HCT116 (cell line): ENCODE measurements at regions not wholly inside any gene's neighbourhood (a gene's known extent, or its start where the extent isn't known, plus 50 kb on each side); places are given as distances from the start of the nearest gene placed in this dataset.

Experiments used
- ATAC-seq: fragments of 200-7000 bp; cut with Tn5 transposase; 2 replicates; pipeline ENCODE4 v1.9.1; 2020; ENCODE audit warnings: mild to moderate bottlenecking, moderate library complexity
- BruUV-seq: library from RNA; stranded (reverse); fragments of 400-500 nt; replicated peaks from 2 replicates; lab custom pipeline; 2021; lab: Mats Ljungman, UMichigan
- CTCF ChIA-PET: fragments of 300-600 bp; sonication (Branson Sonifier 250); formaldehyde crosslinking; loops from one replicate; lab custom pipeline; 2021; ENCODE audit warnings: antibody characterized with exemption; lab: Charles Lee
- POLR2A ChIA-PET: fragments of 300-600, 350-600 bp; sonication (Branson Sonifier 250); formaldehyde crosslinking; loops from one replicate; lab custom pipeline; 2021; ENCODE audit warnings: antibody characterized with exemption; lab: Charles Lee
- RAD21 ChIA-PET, 2 experiments: fragments of 300-600 bp; sonication (Branson Sonifier 250); formaldehyde crosslinking; loops; one replicate each; lab custom pipeline; 2023; ENCODE audit warnings: low total read pairs in 2 of 2; ENCODE audit not compliant: uncharacterized antibody in 2 of 2, unreplicated experiment in 2 of 2, low non-redundant PET in 1 of 2; lab: Charles Lee
- DNase-seq: peaks from one replicate; pipeline ENCODE4 v3.0.0-alpha.2; 2010; ENCODE audit warnings: low read depth, low spot score
- H2AFZ ChIP-seq: fragments of 200-600 bp; shearing (Covaris generic), sonication (generic); 2 replicates; pipeline ENCODE4 v1.6.1; 2017; ENCODE audit warnings: low read depth, mixed run types, mixed read lengths, antibody characterized with exemption, low read length; ENCODE audit not compliant: poor library complexity, severe bottlenecking
- H3K27ac ChIP-seq: 2 replicates; pipeline ENCODE4 v1.5.1; 2012; ENCODE audit warnings: low read depth, low read length
- H3K27me3 ChIP-seq: fragments of 200-600 bp; sonication (generic); 2 replicates; pipeline ENCODE4 v1.6.1; 2016; ENCODE audit warnings: mixed run types, low read length, mixed read lengths; ENCODE audit not compliant: insufficient read depth
- H3K36me3 ChIP-seq, 2 experiments: fragments of 200-500 bp in 1 of 2; fragments of 200-600 bp in 1 of 2; sonication (Bioruptor generic) in 1 of 2; sonication (generic) in 1 of 2; 2 replicates each; pipeline versions ENCODE4 v1.5.1 to v1.6.1; 2014 to 2016; ENCODE audit warnings: low read length in 2 of 2, inconsistent platforms in 1 of 2, mixed read lengths in 1 of 2, mixed run types in 1 of 2; ENCODE audit not compliant: insufficient read depth in 2 of 2, control insufficient read depth in 1 of 2
- H3K4me1 ChIP-seq, 2 experiments: fragments of 200-600 bp in 1 of 2; sonication (generic) in 1 of 2; 2 replicates each; pipeline versions ENCODE4 v1.5.1 to v1.6.1; 2012 to 2017; ENCODE audit warnings: low read length in 2 of 2, inconsistent platforms in 1 of 2, mild to moderate bottlenecking in 1 of 2, mixed read lengths in 1 of 2, mixed run types in 1 of 2, moderate library complexity in 1 of 2; ENCODE audit not compliant: insufficient read depth in 2 of 2, control insufficient read depth in 1 of 2
- H3K4me2 ChIP-seq: fragments of 200-600 bp; sonication (generic); 2 replicates; pipeline ENCODE4 v1.6.1; 2017; ENCODE audit warnings: mixed run types, low read length, mixed read lengths
- H3K4me3 ChIP-seq, 2 experiments: fragments of 200-600 bp in 1 of 2; sonication (generic) in 1 of 2; replicated peaks in 1 of 2; 2 replicates each; pipeline ENCODE4 v1.5.1; 2011 to 2016; ENCODE audit warnings: low read length in 2 of 2, control low read depth in 1 of 2, low read depth in 1 of 2, mild to moderate bottlenecking in 1 of 2, mixed read lengths in 1 of 2, mixed run types in 1 of 2
- H3K79me2 ChIP-seq: fragments of 200-600 bp; sonication (generic); 2 replicates; pipeline ENCODE4 v1.6.1; 2017; ENCODE audit warnings: mild to moderate bottlenecking, mixed run types, low read length, moderate library complexity, mixed read lengths; ENCODE audit not compliant: insufficient read depth
- H3K9ac ChIP-seq: fragments of 200-600 bp; sonication (generic); 2 replicates; pipeline ENCODE4 v1.6.1; 2016; ENCODE audit warnings: low read length, mixed read lengths
- H3K9me2 ChIP-seq: fragments of 200-600 bp; sonication (generic), shearing (Covaris generic); 2 replicates; pipeline ENCODE4 v1.6.1; 2017; ENCODE audit warnings: mixed run types, mild to moderate bottlenecking, moderate library complexity; ENCODE audit not compliant: insufficient read depth
- H3K9me3 ChIP-seq, 2 experiments: fragments of 200-500 bp in 1 of 2; fragments of 200-600 bp in 1 of 2; sonication (Bioruptor generic) in 1 of 2; sonication (generic) in 1 of 2; 2 replicates each; pipeline ENCODE4 v1.6.1; 2014 to 2017; ENCODE audit warnings: low read length in 2 of 2, mixed read lengths in 2 of 2, inconsistent platforms in 1 of 2, low read depth in 1 of 2, mild to moderate bottlenecking in 1 of 2, mixed run types in 1 of 2, moderate library complexity in 1 of 2; ENCODE audit not compliant: control insufficient read depth in 1 of 2, insufficient read depth in 1 of 2
- H4K20me1 ChIP-seq: fragments of 200-600 bp; sonication (generic), shearing (Covaris generic); 2 replicates; pipeline ENCODE4 v1.6.1; 2017; ENCODE audit warnings: mixed run types, mild to moderate bottlenecking, moderate library complexity; ENCODE audit not compliant: insufficient read depth
- CEBPB ChIP-seq: IDR thresholded peaks from 2 replicates; pipeline ENCODE4 v1.6.1; 2012; ENCODE audit warnings: low read depth
- CTCF ChIP-seq, 3 experiments: fragments of 200-600 bp in 1 of 3; sonication (generic) in 1 of 3; IDR thresholded peaks in 2 of 3; conservative IDR thresholded peaks in 1 of 3; 2 replicates each; pipeline ENCODE4 v1.5.1; 2012 to 2017; ENCODE audit warnings: low read depth in 2 of 3, low read length in 2 of 3, antibody characterized with exemption in 1 of 3, borderline replicate concordance in 1 of 3, control low read depth in 1 of 3, mild to moderate bottlenecking in 1 of 3, mixed read lengths in 1 of 3, mixed run types in 1 of 3, moderate library complexity in 1 of 3; ENCODE audit not compliant: insufficient read depth in 1 of 3
- EGR1 ChIP-seq: IDR thresholded peaks from 2 replicates; pipeline ENCODE4 v1.6.1; 2012; ENCODE audit warnings: low read depth
- ELF1 ChIP-seq: IDR thresholded peaks from 2 replicates; pipeline ENCODE4 v1.6.1; 2012; ENCODE audit warnings: low read depth, borderline replicate concordance
- EZH2phosphoT487 ChIP-seq: fragments of 200-600 bp; IDR thresholded peaks from 2 replicates; pipeline ENCODE4 v1.6.1; 2018; ENCODE audit warnings: antibody characterized with exemption, borderline replicate concordance
- FOSL1 ChIP-seq: IDR thresholded peaks from 2 replicates; pipeline ENCODE4 v1.6.1; 2012; ENCODE audit warnings: low read depth
- JUND ChIP-seq: IDR thresholded peaks from 2 replicates; pipeline ENCODE4 v1.6.1; 2012
- RAD21 ChIP-seq: IDR thresholded peaks from 2 replicates; pipeline ENCODE4 v1.6.1; 2012; ENCODE audit warnings: low read depth, mild to moderate bottlenecking
- REST ChIP-seq: IDR thresholded peaks from 2 replicates; pipeline ENCODE4 v1.6.1; 2012; ENCODE audit warnings: low read depth
- SIN3A ChIP-seq: IDR thresholded peaks from 2 replicates; pipeline ENCODE4 v1.6.1; 2012; ENCODE audit warnings: low read depth
- TCF7L2 ChIP-seq: IDR thresholded peaks from 2 replicates; pipeline ENCODE4 v1.7.0; 2011; ENCODE audit warnings: borderline replicate concordance, inconsistent platforms; ENCODE audit not compliant: insufficient read depth, insufficient read length; ENCODE audit errors: extremely low read depth
- ZNF274 ChIP-seq: fragments of 200-500 bp; sonication (Bioruptor generic); IDR thresholded peaks from 2 replicates; pipeline ENCODE4 v1.6.1; 2014; ENCODE audit warnings: mild to moderate bottlenecking, low read depth, low read length, inconsistent platforms
- intact Hi-C: fragments of 100-400 bp; cut with micrococcal nuclease; formaldehyde crosslinking; loops from 2 replicates; pipeline ENCODE4 v1.10.0; 2022
- TF ChIP-seq, protein P1 (sequence below): IDR thresholded peaks from 2 replicates; pipeline ENCODE4 v1.6.1; 2012
- TF ChIP-seq, protein P2 (sequence below): IDR thresholded peaks from 2 replicates; pipeline ENCODE4 v1.6.1; 2012

DNA sequence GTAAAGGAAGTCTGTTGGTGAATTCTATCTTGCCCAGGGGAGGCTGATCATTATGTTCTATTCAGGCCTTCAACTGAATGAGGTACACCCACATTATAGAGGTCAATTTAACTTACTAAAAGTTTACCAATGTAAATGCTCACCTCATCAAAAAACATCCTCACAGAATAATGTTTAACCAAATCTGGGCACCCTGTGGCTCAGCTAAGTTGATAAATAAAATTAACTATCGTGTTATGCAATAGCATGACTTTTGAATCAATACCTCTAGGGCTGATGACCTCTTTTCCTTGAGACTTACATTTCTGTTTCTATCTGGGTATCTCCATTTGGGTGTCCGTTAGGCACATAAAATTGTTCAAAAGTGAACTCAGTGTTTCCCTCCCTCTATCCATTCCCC, 203.1 kb downstream of the TEX13C start:
- TF ChIP-seq, protein P1, sequence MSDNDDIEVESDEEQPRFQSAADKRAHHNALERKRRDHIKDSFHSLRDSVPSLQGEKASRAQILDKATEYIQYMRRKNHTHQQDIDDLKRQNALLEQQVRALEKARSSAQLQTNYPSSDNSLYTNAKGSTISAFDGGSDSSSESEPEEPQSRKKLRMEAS: no peak
- TF ChIP-seq CEBPB: no peak
- TF ChIP-seq EGR1: no peak
- TF ChIP-seq, protein P2, sequence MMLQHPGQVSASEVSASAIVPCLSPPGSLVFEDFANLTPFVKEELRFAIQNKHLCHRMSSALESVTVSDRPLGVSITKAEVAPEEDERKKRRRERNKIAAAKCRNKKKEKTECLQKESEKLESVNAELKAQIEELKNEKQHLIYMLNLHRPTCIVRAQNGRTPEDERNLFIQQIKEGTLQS: no peak
- TF ChIP-seq CTCF (IDR thresholded peaks at IDR 0.05 in 2 of 3, conservative IDR thresholded peaks at IDR 0.05 in 1 of 3; ENCODE audit: borderline replicate concordance in 1 of 3, insufficient read depth in 1 of 3, low read depth in 2 of 3, low read length in 2 of 3): no peak
- no peak for TF ChIP-seq REST
- no peak for TF ChIP-seq ELF1
- no peak for TF ChIP-seq TCF7L2
- no peak for TF ChIP-seq SIN3A
- no peak for TF ChIP-seq JUND
- no peak for TF ChIP-seq FOSL1
- no peak for TF ChIP-seq RAD21
- no peak for TF ChIP-seq EZH2phosphoT487
- TF ChIP-seq ZNF274: no peak
- TF ChIP-seq, all 23 proteins: peak for 0
- Histone ChIP-seq H3K27ac (no peak overlapping the region), H3K4me1 (no peaks in the 10 kb centered on the region), H3K9me3 (no peaks in the 10 kb centered on the region), H3K4me2 (no peak overlapping the region), H3K4me3 (no peak overlapping the region), H3K36me3 (no peaks in the 10 kb centered on the region), H4K20me1 (no peaks in the 10 kb centered on the region), H2AFZ (no peak overlapping the region), H3K79me2 (no peaks in the 10 kb centered on the region), H3K27me3 (no peaks in the 10 kb centered on the region), H3K9ac (no peak overlapping the region), H3K9me2 (no peaks in the 10 kb centered on the region)
- ChIA-PET RAD21 (no interaction called here), CTCF (no interaction called here), POLR2A (no interaction called here)
- intact Hi-C loops: no loop called here
- DNase-seq: no peak
- ATAC-seq: no peak
- BruUV-seq: no TSS peak
